WTC11 (cell line): ENCODE measurements at regions not wholly inside any gene's neighbourhood (a gene's known extent, or its start where the extent isn't known, plus 50 kb on each side); places are given as distances from the start of the nearest gene placed in this dataset.

ENCODE experiments used
- ATAC-seq: fragments of 200-7000 bp; cut with Tn5 transposase; 2 replicates; pipeline ENCODE4 v1.10.0; 2021; ENCODE audit warnings: mild to moderate bottlenecking, moderate library complexity
- CTCF ChIA-PET: fragments of 300-600 bp; sonication (Branson Sonifier 250); formaldehyde crosslinking; loops from one replicate; lab custom pipeline; 2021; ENCODE audit warnings: antibody characterized with exemption; lab: Charles Lee
- POLR2A ChIA-PET: fragments of 350-600 bp; sonication (Branson Sonifier 250); formaldehyde crosslinking; loops from one replicate; lab custom pipeline; 2021; ENCODE audit warnings: antibody characterized with exemption; lab: Charles Lee
- DNase-seq: peaks from one replicate; pipeline ENCODE4 v3.0.0; 2021; ENCODE audit warnings: low spot score
- H3K27ac Mint-ChIP-seq: 2 replicates; pipeline ENCODE4 v1.8.0; 2021; ENCODE audit warnings: mixed read lengths
- H3K27me3 Mint-ChIP-seq: 2 replicates; pipeline ENCODE4 v1.8.0; 2021; ENCODE audit warnings: low read depth, mild to moderate bottlenecking, moderate library complexity, mixed read lengths
- H3K36me3 Mint-ChIP-seq: 2 replicates; pipeline ENCODE4 v1.8.0; 2021; ENCODE audit warnings: mixed read lengths
- H3K4me1 Mint-ChIP-seq: 2 replicates; pipeline ENCODE4 v1.8.0; 2022; ENCODE audit warnings: mixed read lengths
- H3K4me3 Mint-ChIP-seq: 2 replicates; pipeline ENCODE4 v1.8.0; 2021; ENCODE audit warnings: mild to moderate bottlenecking, moderate library complexity, mixed read lengths
- H3K9me3 Mint-ChIP-seq: 2 replicates; pipeline ENCODE4 v1.8.0; 2021; ENCODE audit warnings: mixed read lengths
- AFF4 ChIP-seq: sonication (generic); formaldehyde crosslinking; IDR thresholded peaks from 2 replicates; pipeline ENCODE4 v1.8.1; 2023; ENCODE audit warnings: mild to moderate bottlenecking, missing genetic modification reagents, borderline replicate concordance
- ATF2 ChIP-seq: sonication (generic); formaldehyde crosslinking; IDR thresholded peaks from 2 replicates; pipeline ENCODE4 v1.8.1; 2022; ENCODE audit warnings: low read depth, missing genetic modification reagents, borderline replicate concordance
- ATF3 ChIP-seq: sonication (generic); formaldehyde crosslinking; conservative IDR thresholded peaks from 2 replicates; pipeline ENCODE4 v1.8.1; 2022; ENCODE audit warnings: mild to moderate bottlenecking, missing genetic modification reagents
- CBFB ChIP-seq: sonication (generic); formaldehyde crosslinking; IDR thresholded peaks from 2 replicates; pipeline ENCODE4 v1.8.1; 2022; ENCODE audit warnings: mild to moderate bottlenecking, low read depth, missing genetic modification reagents
- CREB1 ChIP-seq: sonication (generic); formaldehyde crosslinking; IDR thresholded peaks from 2 replicates; pipeline ENCODE4 v1.8.0; 2023; ENCODE audit warnings: mild to moderate bottlenecking, missing genetic modification reagents
- ETV6 ChIP-seq: sonication (generic); formaldehyde crosslinking; IDR thresholded peaks from 2 replicates; pipeline ENCODE4 v1.8.1; 2022; ENCODE audit warnings: mild to moderate bottlenecking, missing genetic modification reagents
- FOXK1 ChIP-seq: sonication (generic); formaldehyde crosslinking; IDR thresholded peaks from 2 replicates; pipeline ENCODE4 v1.8.0; 2022; ENCODE audit warnings: mild to moderate bottlenecking, moderate library complexity, missing genetic modification reagents
- FOXP1 ChIP-seq: sonication (generic); formaldehyde crosslinking; IDR thresholded peaks from 2 replicates; pipeline ENCODE4 v1.8.0; 2022; ENCODE audit warnings: missing genetic modification reagents, mild to moderate bottlenecking, moderate library complexity, borderline replicate concordance
- GABPB1 ChIP-seq: sonication (generic); formaldehyde crosslinking; IDR thresholded peaks from 2 replicates; pipeline ENCODE4 v1.8.1; 2023; ENCODE audit warnings: mild to moderate bottlenecking, missing genetic modification reagents
- GTF2I ChIP-seq: fragments of 250-450 bp; sonication (Bioruptor Pico); conservative IDR thresholded peaks from 2 replicates; pipeline ENCODE4 v1.4.0; 2021; ENCODE audit warnings: mild to moderate bottlenecking
- JUN ChIP-seq: sonication (generic); formaldehyde crosslinking; IDR thresholded peaks from 2 replicates; pipeline ENCODE4 v1.8.0; 2023; ENCODE audit warnings: mild to moderate bottlenecking, missing genetic modification reagents
- MXD4 ChIP-seq: fragments of 250-450 bp; sonication (Bioruptor Pico); IDR thresholded peaks from 2 replicates; pipeline ENCODE4 v1.8.0; 2021; ENCODE audit warnings: mild to moderate bottlenecking, moderate library complexity, borderline replicate concordance
- NFATC4 ChIP-seq: fragments of 250-450 bp; sonication (Bioruptor Pico); IDR thresholded peaks from 2 replicates; pipeline ENCODE4 v1.9.0; 2021; ENCODE audit warnings: mild to moderate bottlenecking
- NR2C2 ChIP-seq: sonication (generic); formaldehyde crosslinking; IDR thresholded peaks from 2 replicates; pipeline ENCODE4 v1.8.0; 2022; ENCODE audit warnings: mild to moderate bottlenecking, missing genetic modification reagents
- NR3C1 ChIP-seq: sonication (generic); formaldehyde crosslinking; conservative IDR thresholded peaks from 2 replicates; pipeline ENCODE4 v1.8.1; 2023; ENCODE audit warnings: low read depth, mild to moderate bottlenecking, missing genetic modification reagents
- PRRX2 ChIP-seq: fragments of 250-450 bp; sonication (Bioruptor Pico); IDR thresholded peaks from 2 replicates; pipeline ENCODE4 v1.8.0; 2021; ENCODE audit warnings: mild to moderate bottlenecking
- SMAD3 ChIP-seq: sonication (generic); formaldehyde crosslinking; IDR thresholded peaks from 2 replicates; pipeline ENCODE4 v1.8.0; 2022; ENCODE audit warnings: missing genetic modification reagents, mild to moderate bottlenecking, borderline replicate concordance
- SMAD4 ChIP-seq: sonication (generic); formaldehyde crosslinking; IDR thresholded peaks from 2 replicates; pipeline ENCODE4 v1.8.0; 2022; ENCODE audit warnings: mild to moderate bottlenecking, missing genetic modification reagents
- ZBTB21 ChIP-seq: sonication (generic); formaldehyde crosslinking; IDR thresholded peaks from 2 replicates; pipeline ENCODE4 v1.8.1; 2023; ENCODE audit warnings: mild to moderate bottlenecking, missing genetic modification reagents, borderline replicate concordance
- ZNF232 ChIP-seq: sonication (generic); formaldehyde crosslinking; IDR thresholded peaks from 2 replicates; pipeline ENCODE4 v1.8.0; 2022; ENCODE audit warnings: mild to moderate bottlenecking, missing genetic modification reagents
- ZNF263 ChIP-seq: sonication (generic); formaldehyde crosslinking; IDR thresholded peaks from 2 replicates; pipeline ENCODE4 v1.8.1; 2022; ENCODE audit warnings: low read depth, mild to moderate bottlenecking, moderate library complexity, missing genetic modification reagents
- ZNF671 ChIP-seq: fragments of 250-450 bp; sonication (Bioruptor Pico); IDR thresholded peaks from 2 replicates; pipeline ENCODE4 v1.8.0; 2021; ENCODE audit warnings: mild to moderate bottlenecking
- TF ChIP-seq, protein P1 (sequence below): sonication (generic); formaldehyde crosslinking; IDR thresholded peaks from 2 replicates; pipeline ENCODE4 v1.8.1; 2023; ENCODE audit warnings: mild to moderate bottlenecking, missing genetic modification reagents, moderate library complexity
- TF ChIP-seq, protein P2 (sequence below): sonication (generic); formaldehyde crosslinking; IDR thresholded peaks from 2 replicates; pipeline ENCODE4 v1.8.0; 2023; ENCODE audit warnings: missing genetic modification reagents
- TF ChIP-seq, protein P3 (sequence below): sonication (generic); formaldehyde crosslinking; IDR thresholded peaks from 2 replicates; pipeline ENCODE4 v1.8.0; 2022; ENCODE audit warnings: mild to moderate bottlenecking, missing genetic modification reagents

DNA sequence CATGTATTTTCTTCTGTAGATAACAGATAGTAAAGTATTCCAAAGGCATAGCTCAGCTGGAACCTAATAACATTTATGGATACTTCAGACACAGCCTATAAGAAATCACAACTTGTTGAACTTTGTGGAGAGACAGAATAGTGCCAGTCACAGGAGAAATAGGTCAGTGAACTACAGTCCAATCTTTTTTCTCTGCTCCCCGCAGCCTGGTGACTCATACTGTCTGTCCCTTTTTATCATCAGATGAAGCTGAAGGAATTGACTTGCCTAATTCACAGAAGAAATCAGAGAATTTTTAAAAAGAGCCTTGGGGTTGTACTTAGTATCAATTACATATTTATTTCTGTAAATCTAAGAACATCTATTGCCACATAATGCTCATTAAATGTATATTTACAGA lies 222.3 kb downstream of the ALG10 start:
- CTCF ChIA-PET: no interaction called here
- H3K36me3 Mint-ChIP-seq: peaks cover 79% of the 10 kb centered on the region
- POLR2A ChIA-PET: no interaction called here
- DNase-seq (no peak), ATAC-seq (no peak)
- no peaks in the 10 kb centered on the region for H3K4me1 Mint-ChIP-seq
- peaks cover 12% of the 10 kb centered on the region for H3K27me3 Mint-ChIP-seq
- peaks cover 82% of the 10 kb centered on the region for H3K9me3 Mint-ChIP-seq
- TF ChIP-seq NFATC4 (CRISPR knock-in tag): no peak
- no peak for TF ChIP-seq FOXP1 (CRISPR knock-in tag)
- no peak for TF ChIP-seq GABPB1 (CRISPR knock-in tag)
- TF ChIP-seq, protein P1, sequence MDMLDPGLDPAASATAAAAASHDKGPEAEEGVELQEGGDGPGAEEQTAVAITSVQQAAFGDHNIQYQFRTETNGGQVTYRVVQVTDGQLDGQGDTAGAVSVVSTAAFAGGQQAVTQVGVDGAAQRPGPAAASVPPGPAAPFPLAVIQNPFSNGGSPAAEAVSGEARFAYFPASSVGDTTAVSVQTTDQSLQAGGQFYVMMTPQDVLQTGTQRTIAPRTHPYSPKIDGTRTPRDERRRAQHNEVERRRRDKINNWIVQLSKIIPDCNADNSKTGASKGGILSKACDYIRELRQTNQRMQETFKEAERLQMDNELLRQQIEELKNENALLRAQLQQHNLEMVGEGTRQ: no peak
- TF ChIP-seq, protein P2, sequence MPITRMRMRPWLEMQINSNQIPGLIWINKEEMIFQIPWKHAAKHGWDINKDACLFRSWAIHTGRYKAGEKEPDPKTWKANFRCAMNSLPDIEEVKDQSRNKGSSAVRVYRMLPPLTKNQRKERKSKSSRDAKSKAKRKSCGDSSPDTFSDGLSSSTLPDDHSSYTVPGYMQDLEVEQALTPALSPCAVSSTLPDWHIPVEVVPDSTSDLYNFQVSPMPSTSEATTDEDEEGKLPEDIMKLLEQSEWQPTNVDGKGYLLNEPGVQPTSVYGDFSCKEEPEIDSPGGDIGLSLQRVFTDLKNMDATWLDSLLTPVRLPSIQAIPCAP (CRISPR knock-in tag): no peak
- TF ChIP-seq NR3C1 (CRISPR knock-in tag): no peak
- TF ChIP-seq NR2C2 (CRISPR knock-in tag): no peak
- TF ChIP-seq, protein P3, sequence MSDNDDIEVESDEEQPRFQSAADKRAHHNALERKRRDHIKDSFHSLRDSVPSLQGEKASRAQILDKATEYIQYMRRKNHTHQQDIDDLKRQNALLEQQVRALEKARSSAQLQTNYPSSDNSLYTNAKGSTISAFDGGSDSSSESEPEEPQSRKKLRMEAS (CRISPR knock-in tag): no peak
- no peak for TF ChIP-seq JUN (CRISPR knock-in tag)
- no peak for TF ChIP-seq SMAD3 (CRISPR knock-in tag)
- TF ChIP-seq FOXK1 (CRISPR knock-in tag): no peak
- TF ChIP-seq CREB1 (CRISPR knock-in tag): no peak
- TF ChIP-seq ZBTB21 (CRISPR knock-in tag): no peak
- TF ChIP-seq SMAD4: no peak
- no peak for TF ChIP-seq ETV6 (CRISPR knock-in tag)
- no peak overlapping the region for H3K27ac Mint-ChIP-seq
- H3K4me3 Mint-ChIP-seq: no peak overlapping the region

GRCh38 chr12:34249271-34249670 lies 227.0 kb downstream of the ALG10 start:
- H3K4me3 Mint-ChIP-seq: no peak overlapping the region
- H3K27ac Mint-ChIP-seq: no peak overlapping the region
- no peak for TF ChIP-seq ZNF263 (CRISPR knock-in tag)
- TF ChIP-seq ATF2 (CRISPR knock-in tag): no peak
- no peak for TF ChIP-seq CBFB (CRISPR knock-in tag)
- no peak for TF ChIP-seq ZNF232 (CRISPR knock-in tag)
- TF ChIP-seq, protein P2 (CRISPR knock-in tag): no peak
- no peak for TF ChIP-seq CREB1 (CRISPR knock-in tag)
- TF ChIP-seq NFATC4 (CRISPR knock-in tag): no peak
- no peak for TF ChIP-seq GTF2I (CRISPR knock-in tag)
- no peak for TF ChIP-seq ATF3 (CRISPR knock-in tag)
- TF ChIP-seq NR3C1 (CRISPR knock-in tag): no peak
- no peak for TF ChIP-seq ZNF671 (CRISPR knock-in tag)
- no peak for TF ChIP-seq AFF4 (CRISPR knock-in tag)
- no peak for TF ChIP-seq MXD4 (CRISPR knock-in tag)
- TF ChIP-seq PRRX2 (CRISPR knock-in tag): no peak
- TF ChIP-seq, all 79 proteins: peak for 0
- H3K9me3 Mint-ChIP-seq: peaks cover 63% of the 10 kb centered on the region
- ATAC-seq (no peak), DNase-seq (no peak)
- H3K27me3 Mint-ChIP-seq: peaks cover 7% of the 10 kb centered on the region; the same call in 1 of the 2 replicates
- ChIA-PET CTCF (no interaction called here), POLR2A (no interaction called here)
- H3K4me1 Mint-ChIP-seq: no peaks in the 10 kb centered on the region
- peaks cover 56% of the 10 kb centered on the region for H3K36me3 Mint-ChIP-seq
